ENCODE measurements at regions not wholly inside any gene's neighbourhood (a gene's known extent, or its start where the extent isn't known, plus 50 kb on each side); places are given as distances from the start of the nearest gene placed in this dataset.
"Not testable (repeated sequence)": the region's sequence is repeated elsewhere in the genome, so short reads cannot be mapped to it uniquely, and the experiment has no call there.

GRCh38 chr3:174352227-174352626 is 506.9 kb upstream of the NAALADL2 start:
- peaks cover 0 to 4% of the 10 kb centered on the region in 2 donors for H3K9me3 ChIP-seq (ENCODE audit: control insufficient read depth in 2 of 2, insufficient read depth in 1 of 2, low read depth in 1 of 2, low read length in 1 of 2)
- no peak for FAIRE-seq
- H3K27me3 ChIP-seq (ENCODE audit: control insufficient read depth in 3 of 3, insufficient read depth in 3 of 3, low read length in 3 of 3), result no peaks in the 10 kb centered on the region
- H3K4me1 ChIP-seq (ENCODE audit: control insufficient read depth in 3 of 3, insufficient read depth in 2 of 3, low read depth in 1 of 3, low read length in 2 of 3), result no peaks in the 10 kb centered on the region
- no peak overlapping the region for H3K27ac ChIP-seq (ENCODE audit: low read depth in 1 of 3, low read length in 2 of 3)
- no peaks in the 10 kb centered on the region for H3K36me3 ChIP-seq (ENCODE audit: control insufficient read depth in 3 of 3, insufficient read depth in 2 of 3, low read depth in 1 of 3, low read length in 3 of 3)
- DNase-seq, result no peak
- H3K4me3 ChIP-seq (ENCODE audit: low read depth in 1 of 3, low read length in 3 of 3), result no peak overlapping the region

- DNase-seq (peak; percentile 4 to 10), FAIRE-seq (no peak)
- H3K27ac ChIP-seq (ENCODE audit: low read depth in 1 of 3, low read length in 2 of 3), result no peak overlapping the region
- 0 to 20% (median 5%) methylated on average over 1 of the region's 1 CpG for WGBS, 3 donors
- H3K4me1 ChIP-seq (ENCODE audit: control insufficient read depth in 3 of 3, insufficient read depth in 2 of 3, low read depth in 1 of 3, low read length in 2 of 3), result no peaks in the 10 kb centered on the region
- H3K27me3 ChIP-seq (ENCODE audit: control insufficient read depth in 3 of 3, insufficient read depth in 3 of 3, low read length in 3 of 3), result no peaks in the 10 kb centered on the region
- H3K4me3 ChIP-seq (ENCODE audit: low read depth in 1 of 3, low read length in 3 of 3), result no peak overlapping the region
- H3K9me3 ChIP-seq (ENCODE audit: control insufficient read depth in 2 of 2, insufficient read depth in 1 of 2, low read depth in 1 of 2, low read length in 1 of 2), result no peaks in the 10 kb centered on the region
- H3K36me3 ChIP-seq (ENCODE audit: control insufficient read depth in 3 of 3, insufficient read depth in 2 of 3, low read depth in 1 of 3, low read length in 3 of 3), result no peaks in the 10 kb centered on the region
These were observed 503.6 kb upstream of the NAALADL2 start for GRCh38 chr3:174355505-174355904.

GRCh38 chr3:174356596-174356995 is 502.5 kb upstream of the NAALADL2 start:
- Histone ChIP-seq H3K36me3 (ENCODE audit: control insufficient read depth in 3 of 3, insufficient read depth in 2 of 3, low read depth in 1 of 3, low read length in 3 of 3) (no peaks in the 10 kb centered on the region), H3K27ac (ENCODE audit: low read depth in 1 of 3, low read length in 2 of 3) (no peak overlapping the region), H3K27me3 (ENCODE audit: control insufficient read depth in 3 of 3, insufficient read depth in 3 of 3, low read length in 3 of 3) (no peaks in the 10 kb centered on the region), H3K9me3 (ENCODE audit: control insufficient read depth in 2 of 2, insufficient read depth in 1 of 2, low read depth in 1 of 2, low read length in 1 of 2) (no peaks in the 10 kb centered on the region), H3K4me1 (ENCODE audit: control insufficient read depth in 3 of 3, insufficient read depth in 2 of 3, low read depth in 1 of 3, low read length in 2 of 3) (no peaks in the 10 kb centered on the region), H3K4me3 (ENCODE audit: low read depth in 1 of 3, low read length in 3 of 3) (no peak overlapping the region)
- 83 to 88% (median 84%) methylated on average over 1 of the region's 1 CpG for WGBS, 3 donors
- FAIRE-seq (no peak), DNase-seq (no peak)

GRCh38 chr3:174358252-174358651 is 500.9 kb upstream of the NAALADL2 start:
- Histone ChIP-seq H3K9me3 (ENCODE audit: control insufficient read depth in 2 of 2, insufficient read depth in 1 of 2, low read depth in 1 of 2, low read length in 1 of 2) (no peaks in the 10 kb centered on the region), H3K36me3 (ENCODE audit: control insufficient read depth in 3 of 3, insufficient read depth in 2 of 3, low read depth in 1 of 3, low read length in 3 of 3) (no peaks in the 10 kb centered on the region), H3K4me3 (ENCODE audit: low read depth in 1 of 3, low read length in 3 of 3) (no peak overlapping the region), H3K27ac (ENCODE audit: low read depth in 1 of 3, low read length in 2 of 3) (no peak overlapping the region), H3K4me1 (ENCODE audit: control insufficient read depth in 3 of 3, insufficient read depth in 2 of 3, low read depth in 1 of 3, low read length in 2 of 3) (no peaks in the 10 kb centered on the region), H3K27me3 (ENCODE audit: control insufficient read depth in 3 of 3, insufficient read depth in 3 of 3, low read length in 3 of 3) (no peaks in the 10 kb centered on the region)
- 83 to 93% (median 88%) methylated on average over 1 of the region's 1 CpG for WGBS, 3 donors
- FAIRE-seq (no peak), DNase-seq (no peak)

DNA sequence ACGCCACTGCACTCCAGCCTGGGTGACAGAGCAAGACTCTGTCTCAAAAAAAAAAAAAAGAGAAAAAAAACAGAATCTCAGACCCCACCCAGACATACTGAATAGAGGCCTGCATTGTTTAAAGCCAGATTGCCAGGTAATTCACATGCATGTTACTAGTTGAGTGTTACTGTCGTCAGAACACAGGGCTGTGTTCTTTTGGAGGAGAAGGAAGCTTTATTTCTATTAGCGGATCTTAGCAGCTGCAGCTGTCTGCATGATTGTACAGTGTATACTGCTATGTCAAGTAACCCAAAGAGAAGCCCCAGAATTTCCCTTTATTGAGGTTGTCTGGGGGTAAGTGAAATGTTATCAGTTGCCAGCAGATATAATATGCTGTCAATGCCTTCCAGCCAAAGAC is 496.6 kb upstream of the NAALADL2 start:
- no peaks in the 10 kb centered on the region for H3K36me3 ChIP-seq (ENCODE audit: control insufficient read depth in 3 of 3, insufficient read depth in 2 of 3, low read depth in 1 of 3, low read length in 3 of 3)
- DNase-seq (no peak), FAIRE-seq (no peak)
- WGBS, 3 donors, result 71 to 80% (median 75%) methylated on average over 3 of the region's 3 CpGs
- no peak overlapping the region for H3K4me3 ChIP-seq (ENCODE audit: low read depth in 1 of 3, low read length in 3 of 3)
- no peaks in the 10 kb centered on the region for H3K9me3 ChIP-seq (ENCODE audit: control insufficient read depth in 2 of 2, insufficient read depth in 1 of 2, low read depth in 1 of 2, low read length in 1 of 2)
- no peaks in the 10 kb centered on the region for H3K27me3 ChIP-seq (ENCODE audit: control insufficient read depth in 3 of 3, insufficient read depth in 3 of 3, low read length in 3 of 3)
- no peaks in the 10 kb centered on the region for H3K4me1 ChIP-seq (ENCODE audit: control insufficient read depth in 3 of 3, insufficient read depth in 2 of 3, low read depth in 1 of 3, low read length in 2 of 3)
- H3K27ac ChIP-seq (ENCODE audit: low read depth in 1 of 3, low read length in 2 of 3), result no peak overlapping the region

- no peaks in the 10 kb centered on the region for H3K27me3 ChIP-seq (ENCODE audit: control insufficient read depth in 3 of 3, insufficient read depth in 3 of 3, low read length in 3 of 3)
- FAIRE-seq (no peak), DNase-seq (no peak)
- no peak overlapping the region for H3K27ac ChIP-seq (ENCODE audit: low read depth in 1 of 3, low read length in 2 of 3)
- H3K9me3 ChIP-seq (ENCODE audit: control insufficient read depth in 2 of 2, insufficient read depth in 1 of 2, low read depth in 1 of 2, low read length in 1 of 2), result no peaks in the 10 kb centered on the region
- no peaks in the 10 kb centered on the region for H3K36me3 ChIP-seq (ENCODE audit: control insufficient read depth in 3 of 3, insufficient read depth in 2 of 3, low read depth in 1 of 3, low read length in 3 of 3)
- 45 to 60% (median 50%) methylated on average over 3 of the region's 3 CpGs for WGBS, 3 donors
- H3K4me1 ChIP-seq (ENCODE audit: control insufficient read depth in 3 of 3, insufficient read depth in 2 of 3, low read depth in 1 of 3, low read length in 2 of 3), result no peaks in the 10 kb centered on the region
- no peak overlapping the region for H3K4me3 ChIP-seq (ENCODE audit: low read depth in 1 of 3, low read length in 3 of 3)
These were observed 495.9 kb upstream of the NAALADL2 start for GRCh38 chr3:174363256-174363655.

DNA sequence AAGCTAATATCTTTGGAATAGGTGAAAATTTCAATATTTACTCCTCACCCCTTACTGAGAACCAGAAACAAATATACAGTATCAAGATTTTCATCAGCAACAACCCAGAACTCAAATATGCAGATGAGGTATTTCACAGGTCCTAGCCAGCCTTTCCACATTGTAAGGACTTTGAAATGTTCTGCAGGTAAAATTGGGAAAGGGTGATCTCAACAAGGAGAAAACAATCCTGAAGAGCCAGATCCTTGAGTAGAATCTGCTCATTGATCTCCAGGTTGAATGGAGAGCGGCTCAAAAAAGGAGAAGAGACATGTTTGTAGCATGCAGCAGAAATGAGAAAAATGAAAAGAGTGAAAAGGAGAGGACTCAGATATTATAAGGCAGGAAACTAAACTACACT is 493.3 kb upstream of the NAALADL2 start:
- WGBS, 3 donors, result 73 to 89% (median 83%) methylated on average over 1 of the region's 1 CpG
- no peaks in the 10 kb centered on the region for H3K4me1 ChIP-seq (ENCODE audit: control insufficient read depth in 3 of 3, insufficient read depth in 2 of 3, low read depth in 1 of 3, low read length in 2 of 3)
- no peaks in the 10 kb centered on the region for H3K36me3 ChIP-seq (ENCODE audit: control insufficient read depth in 3 of 3, insufficient read depth in 2 of 3, low read depth in 1 of 3, low read length in 3 of 3)
- no peak overlapping the region for H3K4me3 ChIP-seq (ENCODE audit: low read depth in 1 of 3, low read length in 3 of 3)
- DNase-seq (no peak), FAIRE-seq (no peak)
- H3K27ac ChIP-seq (ENCODE audit: low read depth in 1 of 3, low read length in 2 of 3), result no peak overlapping the region
- no peaks in the 10 kb centered on the region for H3K9me3 ChIP-seq (ENCODE audit: control insufficient read depth in 2 of 2, insufficient read depth in 1 of 2, low read depth in 1 of 2, low read length in 1 of 2)
- no peaks in the 10 kb centered on the region for H3K27me3 ChIP-seq (ENCODE audit: control insufficient read depth in 3 of 3, insufficient read depth in 3 of 3, low read length in 3 of 3)

DNA sequence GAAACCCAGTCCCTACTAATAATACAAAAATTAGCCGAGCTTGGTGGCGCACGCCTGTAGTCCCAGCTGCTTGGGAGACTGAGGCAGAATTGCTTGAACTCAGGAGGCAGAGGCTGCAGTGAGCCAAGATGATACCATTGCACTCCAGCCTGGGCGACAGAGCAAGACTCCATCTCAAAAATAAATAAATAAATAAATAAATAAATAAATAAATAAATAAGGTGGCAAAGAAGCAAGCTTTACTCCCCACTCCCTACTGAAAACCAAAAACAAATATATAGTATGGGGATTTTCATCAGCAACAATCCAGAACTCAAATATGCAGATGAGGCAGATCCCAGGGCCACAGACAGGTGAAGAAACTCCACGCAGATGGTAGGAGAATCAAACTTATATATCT is 492.2 kb upstream of the NAALADL2 start:
- H3K27ac ChIP-seq (ENCODE audit: low read depth in 1 of 3, low read length in 2 of 3); H3K4me3 ChIP-seq (ENCODE audit: low read depth in 1 of 3, low read length in 3 of 3): not testable (repeated sequence)
- WGBS, 3 donors, result 70 to 86% (median 84%) methylated on average over 5 of the region's 5 CpGs

GRCh38 chr3:174376346-174376745 is 482.8 kb upstream of the NAALADL2 start:
- Histone ChIP-seq H3K27ac (ENCODE audit: low read depth in 1 of 3, low read length in 2 of 3) (no peak overlapping the region), H3K4me3 (ENCODE audit: low read depth in 1 of 3, low read length in 3 of 3) (no peak overlapping the region), H3K4me1 (ENCODE audit: control insufficient read depth in 3 of 3, insufficient read depth in 2 of 3, low read depth in 1 of 3, low read length in 2 of 3) (no peaks in the 10 kb centered on the region), H3K27me3 (ENCODE audit: control insufficient read depth in 3 of 3, insufficient read depth in 3 of 3, low read length in 3 of 3) (no peaks in the 10 kb centered on the region), H3K9me3 (ENCODE audit: control insufficient read depth in 2 of 2, insufficient read depth in 1 of 2, low read depth in 1 of 2, low read length in 1 of 2) (no peaks in the 10 kb centered on the region), H3K36me3 (ENCODE audit: control insufficient read depth in 3 of 3, insufficient read depth in 2 of 3, low read depth in 1 of 3, low read length in 3 of 3) (no peaks in the 10 kb centered on the region)
- no peak for DNase-seq
- FAIRE-seq, result no peak

More for the DNA sequence above, 492.2 kb upstream of the NAALADL2 start:
- not testable (repeated sequence) for H3K36me3 ChIP-seq (ENCODE audit: control insufficient read depth in 3 of 3, insufficient read depth in 2 of 3, low read depth in 1 of 3, low read length in 3 of 3); H3K4me1 ChIP-seq (ENCODE audit: control insufficient read depth in 3 of 3, insufficient read depth in 2 of 3, low read depth in 1 of 3, low read length in 2 of 3); FAIRE-seq; H3K9me3 ChIP-seq (ENCODE audit: control insufficient read depth in 2 of 2, insufficient read depth in 1 of 2, low read depth in 1 of 2, low read length in 1 of 2); DNase-seq; H3K27me3 ChIP-seq (ENCODE audit: control insufficient read depth in 3 of 3, insufficient read depth in 3 of 3, low read length in 3 of 3)
